Activated CD4-positive, alpha-beta T cell treated with anti-CD3 and anti-CD28 coated beads, Interleukin-2, amount 50 U/mL, for 48 hours (primary cell): ENCODE measurements at regions not wholly inside any gene's neighbourhood (a gene's known extent, or its start where the extent isn't known, plus 50 kb on each side); places are given as distances from the start of the nearest gene placed in this dataset.
A peak's percentile ranks its signal among the peaks of the same experiment; 100 is the strongest.

Source experiments
- DNase-seq, 2 experiments: peaks; one replicate each; pipeline ENCODE4 v3.0.0-alpha.2; 2020

DNA sequence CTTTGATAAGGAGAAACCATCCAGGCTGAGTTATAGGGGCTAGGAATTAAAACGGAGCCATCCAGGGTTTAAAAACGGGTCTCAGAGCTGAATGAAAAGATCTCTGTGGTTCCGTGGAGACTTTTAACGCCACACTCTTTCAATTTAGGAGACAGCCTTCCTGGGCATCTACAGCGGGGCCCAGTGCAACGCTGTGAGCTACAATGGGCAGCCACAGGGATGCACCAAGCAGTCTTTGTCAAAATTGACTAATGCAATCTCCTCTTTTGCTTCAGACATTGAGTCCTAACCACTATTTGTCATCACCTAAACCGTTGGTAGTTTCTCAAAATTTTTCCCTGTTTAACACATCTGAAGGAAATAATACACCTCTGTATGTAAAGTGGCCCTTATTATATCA is 96.6 kb upstream of the ABCA1 start:
- no peak for DNase-seq

DNA sequence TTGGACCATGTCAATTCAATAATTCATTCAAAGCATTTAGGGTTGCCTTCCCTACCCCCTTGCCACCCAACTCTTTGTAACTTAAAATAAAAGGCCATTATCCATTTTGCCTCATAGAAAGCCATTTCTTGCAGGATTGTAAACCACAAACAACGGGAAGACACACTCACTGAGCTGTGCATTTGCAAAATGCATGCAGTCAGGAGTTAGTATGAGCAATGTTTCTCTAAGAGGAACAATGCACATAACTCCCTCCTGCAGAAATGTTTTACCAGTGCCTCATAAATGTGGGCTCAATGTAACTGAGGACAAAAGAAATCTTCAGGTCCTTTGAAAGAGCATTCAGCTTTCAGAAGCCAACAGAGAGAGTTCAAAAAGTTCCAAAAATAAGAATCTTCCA is 98.5 kb upstream of the ABCA1 start:
- DNase-seq: no peak

DNA sequence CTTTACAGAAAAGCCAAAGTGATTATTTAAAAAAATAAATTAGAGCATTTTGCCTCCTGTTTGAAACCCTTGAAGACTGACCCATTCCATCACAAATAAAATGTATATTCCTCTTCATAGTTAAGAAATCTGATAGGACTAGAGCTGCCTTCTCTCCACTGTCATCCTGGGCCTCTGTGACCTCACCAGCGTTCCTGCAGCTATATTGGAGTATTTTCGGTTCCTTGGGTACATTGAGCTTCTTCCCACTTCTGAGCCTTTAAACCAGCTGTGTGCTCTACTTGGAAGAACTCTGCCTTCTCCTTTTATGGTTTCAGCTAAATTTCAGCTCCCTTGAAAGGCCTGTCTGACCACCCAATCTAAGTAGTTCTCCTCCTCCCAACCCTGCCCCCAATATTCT is 99.1 kb upstream of the ABCA1 start:
- no peak for DNase-seq

DNA sequence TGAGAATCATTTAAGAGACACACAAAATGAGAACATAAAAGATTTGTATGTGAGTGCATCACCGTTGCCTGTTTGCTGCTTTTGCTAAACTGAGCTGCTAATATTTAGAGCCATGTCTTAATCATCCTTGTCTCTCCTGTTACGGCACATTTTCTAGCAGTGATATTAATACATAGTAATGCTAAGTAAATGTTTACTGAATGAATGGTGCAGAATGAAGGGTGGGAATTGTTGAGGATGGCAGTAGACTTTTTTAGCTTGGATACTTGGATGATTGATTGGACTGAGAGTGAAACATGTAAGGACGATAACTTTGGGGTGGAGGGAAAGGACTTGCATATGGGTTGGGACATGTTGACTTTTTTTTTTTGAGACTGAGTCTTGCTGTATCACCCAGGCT is 102.3 kb upstream of the ABCA1 start:
- DNase-seq: no peak

DNA sequence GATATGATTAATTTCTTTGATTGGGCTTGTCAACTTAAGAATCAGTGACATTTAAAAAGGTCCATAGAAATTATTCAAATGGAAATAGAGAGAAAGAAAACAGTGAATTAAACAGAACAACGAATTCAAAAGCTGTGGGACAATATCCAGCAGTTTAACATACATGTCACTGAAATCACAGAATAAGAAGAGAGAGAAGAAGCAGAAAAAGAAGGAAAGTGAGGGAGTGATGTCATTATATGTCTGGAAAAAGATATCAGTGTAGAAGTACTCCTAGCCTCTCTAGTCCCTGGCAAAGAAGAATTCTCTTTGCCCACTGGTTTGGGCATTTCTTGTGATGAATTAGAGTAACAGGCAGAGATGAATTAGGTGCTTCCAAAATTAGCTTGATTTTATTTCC is 109.2 kb upstream of the ABCA1 start:
- DNase-seq: no peak

DNA sequence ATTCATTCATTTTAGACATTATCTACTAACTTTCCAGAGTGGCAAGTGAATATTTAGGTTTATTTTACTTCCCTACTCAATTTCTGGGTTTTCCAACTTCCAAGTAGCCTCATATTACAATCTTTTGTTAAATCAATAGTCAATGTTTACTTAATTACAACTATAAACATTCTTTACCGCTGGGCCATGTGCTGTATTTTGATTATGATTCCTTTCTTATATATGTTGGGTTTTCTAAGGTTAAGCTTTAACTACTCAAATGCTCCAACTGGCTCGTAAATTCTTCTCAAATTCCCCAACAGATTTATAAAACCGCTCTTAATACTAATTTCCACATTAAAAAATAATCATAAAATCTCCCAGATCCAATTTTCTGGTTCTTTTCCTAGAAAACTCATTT is 110.1 kb upstream of the ABCA1 start:
- DNase-seq: no peak

DNA sequence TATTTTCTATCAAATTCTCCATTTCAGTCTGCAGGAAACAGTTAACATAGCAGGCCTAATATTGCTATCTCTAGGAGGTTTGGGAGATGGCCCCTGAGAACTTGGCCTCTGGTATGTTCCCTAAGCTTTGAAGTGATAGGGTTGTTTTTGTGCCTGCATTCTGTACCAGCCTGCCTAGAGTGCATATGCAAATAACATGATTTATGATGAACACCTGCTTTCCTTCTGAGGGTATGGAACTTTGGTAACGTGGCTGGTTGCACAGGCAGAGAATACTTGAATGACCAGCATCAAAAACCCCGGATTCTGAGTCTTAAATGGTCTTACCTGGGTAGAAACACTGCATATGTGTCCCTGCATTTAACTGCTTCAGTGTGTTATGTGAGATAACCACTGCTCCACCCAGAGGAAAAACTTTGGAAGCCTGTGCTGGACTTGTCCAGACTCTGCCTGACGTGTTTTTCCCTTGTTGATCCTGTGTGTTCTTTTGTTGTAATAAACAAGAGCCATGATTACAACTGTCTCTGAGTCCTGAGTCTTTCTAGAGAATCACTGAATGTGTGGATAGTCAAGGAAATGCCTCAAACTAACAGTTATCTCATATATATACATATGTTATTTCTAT is 111.3 kb upstream of the ABCA1 start:
- DNase-seq: no peak

DNA sequence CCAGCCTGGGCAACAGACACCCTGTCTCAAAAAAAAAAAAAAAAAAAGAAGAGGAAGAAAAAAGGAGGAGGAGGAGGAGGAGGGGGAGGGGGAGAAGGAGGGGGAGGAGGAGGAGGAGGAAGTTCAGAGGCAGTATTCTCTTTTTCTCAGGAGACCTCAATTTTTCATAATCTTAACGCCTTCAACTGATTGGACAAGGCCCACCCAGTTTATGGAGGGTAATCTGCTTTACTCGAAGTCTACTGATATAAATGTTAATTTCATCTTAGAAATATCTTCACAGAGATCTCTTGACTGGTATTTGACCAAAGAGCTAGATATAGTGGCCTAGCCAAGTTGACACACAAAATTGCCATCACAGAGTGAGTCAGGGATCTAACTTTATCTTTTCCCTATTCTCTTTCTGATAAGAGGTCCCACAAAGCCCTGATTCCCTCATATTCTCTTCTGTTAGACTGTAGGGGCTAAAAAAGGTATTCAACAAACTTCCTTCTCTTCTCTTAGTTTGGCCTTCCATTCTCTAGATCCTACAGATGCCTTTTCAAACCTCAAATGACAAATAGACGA is 115.5 kb upstream of the ABCA1 start:
- DNase-seq: no peak

DNA sequence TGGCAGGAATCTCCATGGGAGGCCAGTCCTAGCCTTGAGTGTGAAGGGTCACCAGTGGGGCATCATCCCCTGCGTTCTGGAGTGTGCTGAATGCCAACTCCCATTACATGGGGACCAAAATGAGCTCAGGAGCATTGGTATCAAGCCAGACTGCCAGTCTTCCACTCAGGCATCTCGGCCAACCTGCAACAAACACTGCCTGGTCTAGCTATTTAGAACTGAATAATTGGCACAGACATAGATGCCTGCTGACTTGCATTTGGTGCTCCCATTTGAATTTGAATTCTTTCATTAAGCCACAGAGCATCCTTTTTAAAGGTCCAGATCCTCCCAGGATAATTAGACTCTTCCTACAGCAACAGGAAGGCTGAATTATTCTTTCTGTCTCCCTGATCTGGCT is 116.6 kb upstream of the ABCA1 start:
- DNase-seq: no peak

DNA sequence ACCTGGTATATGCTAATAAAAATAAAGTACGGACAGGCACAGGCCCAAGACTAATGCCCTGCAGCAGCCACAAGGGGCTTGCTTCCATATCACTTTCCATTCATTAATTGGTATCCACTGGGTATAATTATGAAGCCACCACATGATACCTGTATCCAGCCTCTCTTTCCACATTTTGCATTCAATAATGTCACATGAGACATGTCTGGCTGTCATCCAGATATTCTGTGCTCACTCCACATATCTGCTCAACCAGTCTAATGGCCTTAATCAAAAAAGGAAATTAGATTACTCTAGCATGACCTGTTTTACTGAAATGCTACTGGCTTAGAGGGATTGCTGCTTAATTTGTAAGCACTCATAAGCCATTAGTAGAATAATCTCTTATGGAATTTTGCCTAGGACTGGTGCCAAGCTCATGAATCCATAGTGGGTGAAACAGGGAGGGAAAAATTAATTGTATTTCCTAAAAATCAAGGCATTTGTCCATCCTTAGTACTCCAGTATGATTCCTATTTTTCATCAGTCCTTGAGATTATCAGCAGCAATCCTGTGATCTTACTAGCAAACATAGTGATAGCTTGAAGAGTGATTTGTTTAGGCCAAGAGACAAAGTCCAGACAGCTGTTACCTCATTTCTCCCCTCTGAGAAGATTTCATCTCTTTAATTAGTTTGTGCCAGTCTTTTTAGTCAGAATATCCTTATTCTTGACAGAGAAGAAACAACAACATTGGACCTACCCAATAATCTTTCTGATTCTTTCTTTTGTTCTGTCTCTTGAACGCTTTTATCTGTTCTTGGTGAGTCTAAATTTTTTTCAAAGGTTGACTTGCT is 119.2 kb upstream of the ABCA1 start:
- DNase-seq: no peak

DNA sequence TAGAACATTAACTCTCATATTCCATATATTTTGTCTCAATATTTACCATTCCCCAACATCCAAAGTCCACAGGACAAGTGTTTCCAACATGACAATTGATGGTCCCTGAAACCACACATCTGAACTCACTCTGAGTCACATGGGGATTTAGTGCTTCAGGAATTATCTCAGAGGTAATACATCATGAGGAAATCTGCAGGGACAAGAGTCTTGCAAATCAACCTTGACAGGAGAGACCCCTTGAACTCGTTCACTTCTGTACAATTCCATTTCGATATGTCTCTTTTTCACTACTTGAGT is 119.7 kb upstream of the ABCA1 start:
- DNase-seq: no peak

DNA sequence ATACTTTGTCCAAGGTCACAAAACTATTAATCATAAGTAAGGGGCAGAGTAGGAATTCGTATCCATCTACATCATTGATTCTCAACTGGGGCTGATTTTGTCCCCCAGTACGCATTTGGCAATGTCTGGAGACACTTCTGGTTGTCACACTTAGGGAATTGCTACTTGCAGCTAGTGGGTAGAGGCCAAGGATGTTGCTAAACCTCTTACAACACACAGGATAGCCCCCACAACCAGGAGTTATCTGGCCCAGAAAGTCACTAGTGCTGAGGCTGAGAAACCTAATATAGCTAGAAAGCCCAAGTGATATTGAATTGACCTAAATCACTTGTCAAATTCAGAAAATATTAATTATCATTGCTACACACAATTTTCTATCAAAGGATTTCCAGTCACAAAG is 120.4 kb upstream of the ABCA1 start:
- DNase-seq: no peak

DNA sequence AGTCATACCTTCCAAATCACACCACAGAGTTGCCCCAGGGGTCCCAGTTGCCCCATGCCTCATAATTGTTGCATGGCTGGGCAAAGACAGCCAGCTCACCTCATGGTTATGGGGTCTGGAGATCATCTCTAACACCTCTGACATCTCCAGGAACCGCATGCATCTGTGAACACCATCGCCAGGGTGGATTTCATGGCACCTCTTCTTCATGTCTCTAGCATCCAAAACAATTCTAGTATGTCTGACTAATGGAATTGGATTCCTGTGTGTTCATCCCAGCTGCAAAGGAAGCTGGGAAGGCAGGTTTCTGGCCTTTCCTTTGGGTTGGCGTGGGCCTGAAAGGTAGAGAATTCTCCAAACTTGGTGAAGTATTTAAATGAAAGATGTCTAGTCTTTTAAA is 122.3 kb upstream of the ABCA1 start:
- DNase-seq: no peak

DNA sequence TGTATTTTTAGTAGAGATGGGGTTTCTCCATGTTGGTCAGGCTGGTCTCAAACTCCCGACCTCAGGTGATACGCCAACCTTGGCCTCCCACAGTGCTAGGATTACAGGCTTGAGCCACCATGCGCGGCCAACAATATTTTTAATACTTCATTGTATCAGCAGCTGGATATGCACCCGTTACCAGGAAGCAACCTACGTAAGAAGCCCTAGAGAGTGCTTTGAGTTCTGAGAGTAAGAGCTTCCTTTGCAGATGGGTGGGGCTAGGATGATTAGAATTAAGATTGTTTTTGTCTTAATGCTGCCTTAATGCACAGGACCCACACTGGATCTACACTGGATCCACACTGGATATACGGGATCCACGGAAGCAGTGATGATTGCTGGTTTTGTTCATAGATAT is 123.9 kb upstream of the ABCA1 start:
- DNase-seq: no peak

DNA sequence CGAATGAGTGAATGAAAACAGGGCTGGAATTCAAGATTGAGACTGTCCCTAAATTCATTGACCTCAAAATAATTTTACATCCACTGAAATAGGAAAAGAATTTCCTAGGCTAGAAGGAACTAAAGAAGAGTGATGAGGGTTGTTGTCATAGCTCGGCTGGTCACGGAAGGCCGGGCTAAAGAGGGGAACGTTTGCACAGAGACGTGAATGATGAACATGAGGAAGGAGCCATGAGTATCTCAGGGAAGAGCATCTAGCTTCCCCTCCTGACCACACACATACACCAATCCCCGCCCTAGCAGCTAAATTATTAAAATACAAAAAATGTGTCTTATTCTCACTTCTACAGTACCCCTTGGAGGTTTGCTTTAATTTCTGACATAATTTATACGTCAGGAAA is 124.4 kb upstream of the ABCA1 start:
- DNase-seq: no peak

DNA sequence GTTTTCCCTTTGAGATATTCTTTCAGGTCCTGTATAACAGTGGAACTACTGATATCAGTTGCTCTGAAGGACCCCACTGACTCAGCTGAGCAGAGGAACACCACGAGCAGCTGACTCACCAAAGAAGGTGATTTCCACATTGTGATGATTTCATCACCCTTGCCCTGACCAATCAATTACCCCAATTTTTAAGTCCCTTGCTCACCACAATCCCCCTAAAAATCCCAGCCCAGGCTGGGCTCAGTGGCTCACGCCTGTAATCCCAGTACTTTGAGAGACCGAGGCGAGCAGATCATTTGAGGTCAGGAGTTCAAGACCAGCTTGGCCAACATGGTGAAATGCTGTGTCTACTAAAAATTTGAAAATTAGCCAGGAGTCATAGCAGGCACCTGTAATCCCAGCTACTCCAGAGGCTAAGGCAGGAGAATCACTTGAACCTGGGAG is 125.3 kb upstream of the ABCA1 start:
- DNase-seq: peak; percentile 57 to 70

DNA sequence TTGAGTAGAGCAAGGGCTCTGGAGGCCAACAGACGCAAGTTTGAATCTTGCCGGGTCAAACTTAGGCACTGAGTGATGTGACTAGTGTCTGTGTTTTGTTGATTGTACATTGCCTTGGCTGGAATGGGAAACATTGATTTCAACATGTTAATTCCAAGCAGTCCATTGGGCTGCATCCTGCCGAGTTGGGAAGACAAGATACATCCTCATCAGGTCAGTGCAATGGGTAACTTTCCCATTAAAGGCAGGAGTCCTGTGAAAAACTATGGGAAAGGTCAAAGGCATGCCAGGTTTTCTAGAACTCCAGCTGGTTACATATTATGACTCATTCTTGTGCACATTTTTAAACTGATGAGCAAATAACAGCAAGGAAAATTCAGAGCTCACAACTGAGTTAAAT is 126.5 kb upstream of the ABCA1 start:
- DNase-seq: no peak

DNA sequence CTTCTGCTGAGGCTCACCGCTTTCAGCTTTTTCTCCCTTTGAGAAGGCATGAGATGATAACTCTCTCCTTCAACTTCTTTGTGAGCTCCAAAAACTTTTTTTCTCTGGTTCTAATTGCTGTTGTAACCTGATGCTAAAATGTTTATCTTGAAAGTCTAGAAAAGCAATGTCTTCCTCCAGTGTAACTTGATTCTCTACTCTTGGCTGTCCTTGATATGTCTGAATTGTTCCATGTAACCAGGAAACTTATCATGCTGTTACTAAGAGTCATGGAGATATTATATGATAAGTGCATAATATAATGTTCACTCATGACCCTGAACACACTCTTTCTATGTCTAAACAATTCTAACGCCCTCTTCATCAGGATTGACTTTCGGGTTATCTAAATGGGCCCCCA is 128.0 kb upstream of the ABCA1 start:
- no peak for DNase-seq

DNA sequence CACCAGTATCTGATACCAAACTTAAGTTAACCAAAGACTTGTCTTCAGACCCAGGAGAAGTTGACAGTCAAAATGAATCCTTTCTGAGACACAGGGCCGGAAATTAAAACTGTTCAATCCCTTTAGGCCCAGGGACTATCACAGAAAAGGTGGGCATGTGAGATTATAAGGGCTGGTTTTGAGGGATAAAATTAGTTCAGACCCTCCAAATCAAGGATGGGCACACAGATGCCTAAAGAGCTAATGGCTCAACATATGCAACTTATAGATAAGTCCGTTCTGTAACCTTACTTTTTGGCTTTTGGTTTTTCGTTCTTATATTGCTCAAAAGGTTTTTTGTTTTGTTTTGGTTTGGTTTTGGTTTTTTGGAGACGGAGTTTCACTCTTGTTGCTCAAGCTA is 129.6 kb upstream of the ABCA1 start:
- no peak for DNase-seq

DNA sequence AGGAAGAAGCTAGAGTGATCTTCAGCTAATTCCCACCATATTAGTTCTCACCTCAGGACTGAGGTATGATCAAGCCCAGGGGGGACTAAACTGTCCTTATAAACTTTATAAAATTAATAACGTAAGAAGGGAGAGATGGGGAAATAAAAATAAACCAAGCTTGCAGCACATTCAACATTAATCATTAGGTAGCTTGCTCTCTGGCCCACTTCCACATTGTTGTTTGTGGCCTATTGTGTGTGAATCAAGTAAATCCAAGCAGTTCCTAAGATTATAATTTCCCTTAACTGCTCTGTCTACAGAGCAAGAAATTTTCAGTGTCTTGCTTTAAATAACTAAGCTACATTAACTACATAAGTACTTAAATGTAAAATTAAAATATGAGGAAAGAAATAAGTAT is 131.3 kb upstream of the ABCA1 start:
- no peak for DNase-seq

DNA sequence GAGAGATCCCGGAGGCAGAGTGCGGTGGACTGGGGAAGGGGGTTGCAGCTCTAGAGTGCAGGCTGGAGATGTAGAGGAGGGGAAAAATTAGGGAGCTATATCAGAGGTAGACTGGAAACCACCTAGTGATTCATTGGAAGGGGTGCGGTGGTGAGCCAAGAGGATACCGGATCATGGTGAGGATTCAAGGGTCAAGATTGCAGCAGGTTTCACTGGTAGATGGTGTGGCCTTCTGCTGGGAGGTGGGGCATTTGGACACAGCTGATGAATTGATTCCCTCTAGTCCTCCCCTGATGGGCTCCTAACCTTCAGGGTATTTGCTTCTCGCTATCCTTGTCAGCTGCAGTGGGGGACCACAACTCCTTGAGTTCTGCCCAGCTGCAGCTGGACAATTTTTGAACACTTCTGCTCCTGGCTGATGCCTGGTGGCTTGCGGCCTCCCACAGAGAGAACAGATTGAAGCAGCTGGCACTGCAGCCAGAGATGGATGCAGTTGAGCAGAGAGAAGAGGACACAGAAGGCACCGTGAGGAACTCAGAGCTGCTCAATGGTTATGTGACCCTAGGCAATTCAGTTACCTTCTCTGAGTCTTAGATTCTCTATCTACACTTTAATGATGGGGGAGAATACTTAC is 134.4 kb upstream of the ABCA1 start:
- no peak for DNase-seq

DNA sequence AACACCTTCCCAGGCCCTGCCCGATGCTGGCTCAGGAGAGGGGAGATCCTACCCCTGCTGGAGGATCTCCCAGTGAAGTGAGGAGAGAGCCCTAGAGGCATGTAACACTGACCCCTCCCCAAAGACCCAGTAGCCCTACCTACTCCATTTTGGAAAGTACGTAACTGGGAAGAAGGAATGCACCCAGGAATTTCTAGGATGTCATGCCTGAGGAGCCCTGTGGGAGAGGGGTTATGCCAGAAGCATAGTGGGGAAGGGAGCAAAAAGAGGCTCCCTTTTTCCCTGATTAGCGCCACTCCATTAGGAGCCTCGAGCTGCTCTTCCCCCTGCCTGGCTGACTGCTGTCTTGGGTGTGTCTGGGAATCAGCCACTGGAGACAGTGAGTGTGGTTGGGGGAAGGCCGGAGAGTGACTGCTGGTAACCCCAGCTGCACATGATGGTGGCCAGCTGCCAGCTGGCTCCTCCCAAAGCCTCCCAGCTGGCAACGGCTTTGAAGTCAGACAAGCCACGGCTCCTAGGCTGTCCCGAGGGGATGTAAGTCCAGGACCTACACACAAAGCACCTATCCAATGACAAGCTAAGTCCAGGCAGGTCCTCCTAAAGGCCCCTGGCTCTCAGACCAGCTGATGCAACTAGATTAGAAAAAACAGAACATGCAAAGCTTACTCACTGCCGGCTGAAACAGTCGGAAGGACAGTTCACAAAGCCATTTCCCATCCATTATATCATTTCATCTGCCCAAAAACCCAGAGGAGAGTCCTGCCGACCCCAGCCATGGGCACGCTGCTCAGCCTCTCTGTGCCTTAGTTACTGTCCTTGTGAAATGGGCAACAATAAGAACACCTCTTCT is 136.5 kb upstream of the ABCA1 start:
- no peak for DNase-seq
